DMS53 treated with DMSO at 0.1 percent for 48 hours (cell line): ENCODE measurements at regions not wholly inside any gene's neighbourhood (a gene's known extent, or its start where the extent isn't known, plus 50 kb on each side); places are given as distances from the start of the nearest gene placed in this dataset.
"Not testable (repeated sequence)": the region's sequence is repeated elsewhere in the genome, so short reads cannot be mapped to it uniquely, and the experiment has no call there.

Experiments used
- DNase-seq: peaks from one replicate; lab custom pipeline; 2025; ENCODE audit not compliant: unreplicated experiment; lab: John Stamatoyannopoulos, UW

- no peak for DNase-seq
Observed at GRCh38 chr2:64792995-64793639, 139.4 kb upstream of the SERTAD2 start.

- DNase-seq: no peak
Observed at GRCh38 chr2:64793701-64794100, 140.0 kb upstream of the SERTAD2 start.

GRCh38 chr2:64794426-64794995 is 140.8 kb upstream of the SERTAD2 start:
- DNase-seq: no peak

DNA sequence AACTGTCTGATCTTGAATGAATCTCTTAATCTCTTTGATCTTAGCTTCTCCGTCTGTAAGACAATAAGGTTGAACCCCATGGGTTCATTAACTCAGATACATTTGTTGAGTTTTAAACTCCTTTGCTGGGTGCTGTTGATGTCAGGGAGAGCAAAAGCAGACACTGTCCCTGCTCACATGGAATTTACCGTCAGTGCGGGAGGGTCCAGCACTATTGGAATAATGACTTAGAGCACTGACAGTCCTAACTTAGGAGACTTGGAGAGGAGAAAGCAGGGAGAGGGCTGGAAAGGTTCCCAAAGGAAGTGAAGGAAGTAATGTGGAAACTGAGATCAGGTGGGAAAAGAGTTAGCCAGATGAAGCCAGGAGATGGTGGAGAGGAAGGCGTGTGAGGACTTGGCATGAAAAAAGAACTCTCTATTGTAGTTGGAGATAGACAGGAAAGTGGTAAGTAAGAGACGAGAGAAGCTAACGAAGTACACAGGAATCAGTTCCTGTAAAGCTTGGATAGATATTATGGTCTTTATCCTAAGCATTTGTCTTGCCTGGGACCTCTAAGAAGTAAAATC is 141.4 kb upstream of the SERTAD2 start:
- no peak for DNase-seq

GRCh38 chr2:64796926-64797325 is 143.2 kb upstream of the SERTAD2 start:
- no peak for DNase-seq

DNA sequence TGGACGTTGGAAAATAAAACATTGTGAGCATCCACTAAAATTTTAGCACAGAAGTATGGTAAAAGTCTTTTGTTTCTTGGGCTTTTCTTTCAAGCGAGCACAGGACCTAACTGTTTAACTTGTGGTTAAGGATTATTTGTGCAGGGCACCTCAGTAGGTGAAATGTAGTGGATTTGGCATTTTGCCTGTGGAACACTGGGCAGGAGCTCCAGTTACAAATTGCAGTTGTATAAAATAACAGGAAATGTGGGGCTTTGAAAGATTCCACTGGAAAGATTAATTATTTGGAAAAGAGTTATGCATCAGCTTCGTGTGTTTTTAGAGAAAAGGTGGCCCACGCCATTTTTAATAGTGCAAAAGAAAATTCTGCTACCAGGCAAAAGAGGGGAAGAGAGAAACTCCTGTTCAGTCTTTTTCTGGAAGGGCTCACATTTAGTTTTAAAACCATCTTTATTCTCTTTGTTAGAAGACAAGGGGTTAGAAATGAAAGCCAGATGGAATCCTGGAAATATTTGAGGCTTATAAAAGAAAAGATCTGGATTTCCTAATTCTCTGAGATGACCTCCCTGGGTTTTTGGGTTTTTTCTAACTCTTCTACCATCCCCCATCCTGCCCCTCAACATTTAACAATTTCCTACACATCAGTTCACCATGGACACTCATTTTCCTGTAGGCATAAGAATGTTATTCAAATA is 144.3 kb upstream of the SERTAD2 start:
- peak; percentile 39 for DNase-seq

DNA sequence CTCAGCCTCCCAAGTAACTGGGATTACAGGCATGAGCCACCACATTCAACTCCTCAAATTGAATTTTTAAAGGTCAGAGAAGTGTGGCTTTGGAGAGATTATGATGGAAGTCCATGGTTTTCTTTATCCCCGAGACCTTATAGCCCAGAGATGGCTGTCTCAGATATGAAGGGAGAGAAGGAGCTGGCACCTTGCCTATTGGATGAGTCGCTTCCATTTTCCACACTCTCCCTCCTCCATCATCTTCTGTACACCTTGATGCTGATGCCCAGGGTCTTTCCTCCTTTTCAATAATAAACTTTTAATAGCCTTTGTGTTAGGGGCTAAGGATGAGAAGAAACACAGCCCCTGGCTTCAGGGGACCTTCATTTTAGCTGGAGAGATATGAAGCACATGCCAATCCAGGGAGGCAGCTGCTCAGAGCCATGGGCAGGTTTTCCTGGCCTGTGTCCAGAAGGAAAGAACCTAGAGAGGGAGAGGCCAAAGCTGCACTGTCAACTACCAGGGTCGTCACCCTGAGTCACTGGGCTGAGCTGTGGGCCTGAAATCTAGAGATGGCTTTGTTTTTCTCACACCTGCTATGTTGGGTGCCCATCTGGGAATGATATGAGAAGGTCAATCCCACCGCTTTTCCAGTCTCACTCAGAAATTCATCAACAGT is 146.0 kb upstream of the SERTAD2 start:
- DNase-seq: no peak

- DNase-seq: no peak
Observed at GRCh38 chr2:64803776-64804175, 150.1 kb upstream of the SERTAD2 start.

GRCh38 chr2:64804651-64805050 is 150.9 kb upstream of the SERTAD2 start:
- no peak for DNase-seq

- DNase-seq: peak; percentile 11
Observed at GRCh38 chr2:64807417-64807816, 153.7 kb upstream of the SERTAD2 start.

DNA sequence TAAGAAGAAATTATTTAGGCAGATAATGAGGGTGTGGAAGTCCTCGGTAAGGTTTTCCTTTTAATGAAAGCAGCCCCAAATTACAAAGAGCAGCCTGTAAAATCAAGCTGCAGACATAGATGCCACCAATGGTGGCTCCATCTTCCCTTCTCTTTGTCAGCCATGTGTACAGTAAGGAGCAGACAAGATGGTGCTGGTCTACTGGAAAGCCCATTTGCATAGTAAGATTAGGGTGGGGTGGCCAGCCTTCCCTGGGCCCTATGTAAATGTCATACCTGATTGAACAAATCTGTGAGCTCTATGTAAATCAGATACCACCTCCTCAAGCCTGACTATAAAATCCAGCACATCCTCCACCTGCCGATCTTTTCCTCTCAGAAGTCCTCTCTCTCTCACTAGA is 154.4 kb upstream of the SERTAD2 start:
- DNase-seq: no peak

GRCh38 chr2:64808754-64809153 is 155.0 kb upstream of the SERTAD2 start:
- DNase-seq: no peak

DNA sequence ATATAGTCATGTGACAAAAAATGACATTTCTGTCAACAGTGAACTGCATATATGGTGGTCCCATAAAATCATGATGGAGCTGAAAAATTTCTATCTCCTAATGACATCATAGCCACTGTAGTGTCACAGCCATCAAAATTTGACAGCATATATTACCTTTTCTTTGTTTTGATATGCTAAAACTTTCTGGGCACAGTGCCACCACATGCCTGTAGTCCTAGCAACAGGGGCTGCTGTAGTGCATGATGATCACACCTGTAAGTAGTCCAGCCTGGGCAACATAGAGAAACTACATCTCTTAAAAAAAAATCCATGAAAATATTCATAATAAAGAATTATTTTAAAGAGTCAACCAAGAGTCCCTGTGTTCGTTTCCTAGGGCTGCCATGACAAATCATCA is 155.5 kb upstream of the SERTAD2 start:
- DNase-seq: no peak

DNA sequence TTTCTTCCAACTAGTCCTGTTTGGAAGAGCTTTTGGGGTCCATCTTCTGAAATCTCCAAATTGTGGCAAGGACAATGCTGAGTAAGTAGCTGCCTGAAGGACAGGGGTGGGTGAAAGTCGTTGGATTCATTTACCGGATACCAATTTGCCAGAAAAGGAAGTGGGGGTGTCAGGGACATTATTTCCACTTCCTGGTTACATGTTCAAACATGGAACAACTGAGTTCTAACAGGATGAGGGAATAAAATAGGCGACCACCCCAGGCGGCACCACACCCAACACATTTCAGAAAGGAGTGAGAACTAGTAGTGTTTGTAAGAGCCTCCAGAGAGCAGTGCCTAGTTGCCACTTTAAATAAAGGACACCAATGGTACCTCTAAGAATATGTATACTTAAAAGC is 158.6 kb upstream of the SERTAD2 start:
- DNase-seq: no peak

GRCh38 chr2:64814007-64814406 is 160.3 kb upstream of the SERTAD2 start:
- no peak for DNase-seq

- DNase-seq: not testable (repeated sequence)
Observed at GRCh38 chr2:64816526-64816925, 162.8 kb upstream of the SERTAD2 start.

- DNase-seq: no peak
Observed at GRCh38 chr2:64817453-64817852, 163.7 kb upstream of the SERTAD2 start.

DNA sequence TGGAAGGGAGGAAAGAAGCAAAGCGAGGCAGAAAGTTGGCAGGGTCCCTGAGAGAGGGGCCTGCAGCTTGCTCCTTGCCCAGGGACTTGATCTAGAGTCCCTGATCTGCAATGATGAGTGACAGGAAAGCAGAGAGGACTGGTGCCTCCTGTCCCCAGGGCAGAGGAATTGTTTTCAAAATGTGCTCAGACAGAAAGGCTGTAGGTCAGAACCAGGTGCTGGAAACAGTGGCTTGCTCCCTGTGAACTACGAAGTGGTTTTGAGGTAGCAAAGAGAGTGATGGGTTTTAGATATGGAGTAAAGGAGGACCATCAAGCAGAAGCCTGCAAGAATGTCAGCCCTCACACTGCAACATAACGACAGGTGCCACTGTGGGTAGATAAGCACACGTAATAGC is 164.9 kb upstream of the SERTAD2 start:
- DNase-seq: no peak

- no peak for DNase-seq
Observed at GRCh38 chr2:64819361-64819760, 165.6 kb upstream of the SERTAD2 start.

GRCh38 chr2:64819774-64820688 is 166.3 kb upstream of the SERTAD2 start:
- no peak for DNase-seq

- DNase-seq: no peak
Observed at GRCh38 chr2:64820901-64821300, 167.2 kb upstream of the SERTAD2 start.
